Breast epithelium (tissue), 4 donors: ENCODE measurements at regions not wholly inside any gene's neighbourhood (a gene's known extent, or its start where the extent isn't known, plus 50 kb on each side); places are given as distances from the start of the nearest gene placed in this dataset.

Experiments
- DNase-seq, 2 donors: peaks; one replicate each; pipeline ENCODE4 v3.0.0-alpha.2; 2019; ENCODE audit warnings: low spot score in 2 of 2
- H3K27ac ChIP-seq, 2 donors: fragments of 200-600 bp; sonication (generic) in 1 of 2; one replicate each; pipeline ENCODE4 v1.5.1; 2016 to 2019; ENCODE audit warnings: mild to moderate bottlenecking in 1 of 2
- H3K27me3 ChIP-seq, 2 donors: fragments of 200-600 bp; sonication (generic) in 1 of 2; one replicate each; pipeline versions ENCODE4 v1.5.1 to v1.6.0; 2017 to 2019; ENCODE audit warnings: control low read depth in 1 of 2, mild to moderate bottlenecking in 1 of 2
- H3K36me3 ChIP-seq: fragments of 200-600 bp; one replicate; pipeline ENCODE4 v1.5.1; 2019
- H3K4me1 ChIP-seq, 2 donors: fragments of 200-600 bp; sonication (generic); one replicate each; pipeline ENCODE4 v1.5.1; 2016 to 2019; ENCODE audit warnings: control low read depth in 1 of 2
- H3K4me3 ChIP-seq, 3 donors: fragments of 200-600 bp; sonication (generic); 1 replicate in 2 of 3; 2 replicates in 1 of 3; pipeline ENCODE4 v1.5.1; 2016 to 2019; ENCODE audit warnings: mild to moderate bottlenecking in 3 of 3, moderate library complexity in 2 of 3
- H3K9me3 ChIP-seq, 2 donors: fragments of 200-600 bp; sonication (generic) in 1 of 2; one replicate each; pipeline ENCODE4 v1.5.1; 2016 to 2019; ENCODE audit warnings: control low read depth in 1 of 2
- CTCF ChIP-seq, 3 donors: fragments of 450-650 bp; IDR thresholded peaks; one replicate each; pipeline ENCODE4 v1.5.1; 2016 to 2017; ENCODE audit warnings: antibody characterized with exemption in 3 of 3, mild to moderate bottlenecking in 3 of 3, moderate library complexity in 3 of 3
- POLR2A ChIP-seq: fragments of 450-650 bp; IDR thresholded peaks from one replicate; pipeline ENCODE4 v1.6.1; 2016; ENCODE audit warnings: antibody characterized with exemption, mild to moderate bottlenecking, moderate library complexity
- POLR2AphosphoS5 ChIP-seq, 3 donors: sonication (generic); formaldehyde crosslinking; IDR thresholded peaks; one replicate each; pipeline ENCODE4 v1.6.1; 2017; ENCODE audit warnings: antibody characterized with exemption in 3 of 3
- intact Hi-C: fragments of 100-400 bp; cut with DNase I; formaldehyde crosslinking; loops from one replicate; pipeline ENCODE4 v1.15.1; 2023; ENCODE audit warnings: low total_unique reads

- H3K27me3 ChIP-seq: no peaks in the 10 kb centered on the region
- no peak for DNase-seq
- H3K9me3 ChIP-seq: no peaks in the 10 kb centered on the region
- H3K27ac ChIP-seq: no peak overlapping the region
- H3K4me1 ChIP-seq: no peaks in the 10 kb centered on the region
- intact Hi-C loops: no loop called here
- H3K36me3 ChIP-seq: no peaks in the 10 kb centered on the region
- H3K4me3 ChIP-seq: no peak overlapping the region
- TF ChIP-seq CTCF (IDR thresholded peaks at IDR 0.05) (no peak), POLR2A (no peak), POLR2AphosphoS5 (IDR thresholded peaks at IDR 0.05) (no peak)
Measured at GRCh38 chr10:109374215-109374614, 549.1 kb downstream of the XPNPEP1 start.

- TF ChIP-seq POLR2A: no peak
- TF ChIP-seq POLR2AphosphoS5 (IDR thresholded peaks at IDR 0.05): no peak
- TF ChIP-seq CTCF (IDR thresholded peaks at IDR 0.05): no peak
- intact Hi-C loops: no loop called here
- H3K9me3 ChIP-seq: no peaks in the 10 kb centered on the region
- no peaks in the 10 kb centered on the region for H3K36me3 ChIP-seq
- DNase-seq: no peak
- H3K4me1 ChIP-seq: no peaks in the 10 kb centered on the region
- no peak overlapping the region for H3K27ac ChIP-seq
- H3K27me3 ChIP-seq: no peaks in the 10 kb centered on the region
- H3K4me3 ChIP-seq: no peak overlapping the region
Measured at GRCh38 chr10:109359316-109359715, 564.0 kb downstream of the XPNPEP1 start.

DNA sequence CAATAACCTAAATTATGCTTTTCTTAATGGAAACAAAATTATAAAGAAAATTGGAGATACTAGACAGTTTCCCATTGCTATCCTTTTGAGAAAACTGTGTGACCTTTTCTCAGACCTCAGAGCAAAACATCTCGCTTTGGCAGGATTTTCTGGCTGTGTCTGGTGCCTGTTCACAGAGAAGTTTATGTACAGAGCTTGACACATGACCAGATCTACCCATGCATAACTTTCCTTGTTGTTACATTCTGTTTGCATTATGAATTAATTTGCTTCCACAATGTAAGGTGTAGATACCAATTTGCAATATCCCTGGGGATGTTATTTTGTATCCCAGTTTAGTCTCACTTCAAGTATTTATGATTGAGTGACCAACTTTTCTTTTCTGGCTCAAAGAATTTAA lies 565.0 kb downstream of the XPNPEP1 start:
- Histone ChIP-seq H3K4me1 (no peaks in the 10 kb centered on the region), H3K4me3 (no peak overlapping the region), H3K27ac (no peak overlapping the region), H3K9me3 (no peaks in the 10 kb centered on the region), H3K27me3 (no peaks in the 10 kb centered on the region), H3K36me3 (no peaks in the 10 kb centered on the region)
- no peak for TF ChIP-seq CTCF (IDR thresholded peaks at IDR 0.05)
- no peak for TF ChIP-seq POLR2A
- no peak for DNase-seq
- intact Hi-C loops: no loop called here

- H3K36me3 ChIP-seq: no peaks in the 10 kb centered on the region
- no peak overlapping the region for H3K4me3 ChIP-seq
- peaks cover 0 to 14% of the 10 kb centered on the region in 2 donors for H3K9me3 ChIP-seq
- no peak overlapping the region for H3K27ac ChIP-seq
- TF ChIP-seq POLR2AphosphoS5 (IDR thresholded peaks at IDR 0.05) (no peak), CTCF (IDR thresholded peaks at IDR 0.05) (no peak)
- no peaks in the 10 kb centered on the region for H3K4me1 ChIP-seq
- DNase-seq: no peak
- H3K27me3 ChIP-seq: no peaks in the 10 kb centered on the region
- intact Hi-C loops: no loop called here
Measured at GRCh38 chr10:109348324-109348723, 575.0 kb downstream of the XPNPEP1 start.

DNA sequence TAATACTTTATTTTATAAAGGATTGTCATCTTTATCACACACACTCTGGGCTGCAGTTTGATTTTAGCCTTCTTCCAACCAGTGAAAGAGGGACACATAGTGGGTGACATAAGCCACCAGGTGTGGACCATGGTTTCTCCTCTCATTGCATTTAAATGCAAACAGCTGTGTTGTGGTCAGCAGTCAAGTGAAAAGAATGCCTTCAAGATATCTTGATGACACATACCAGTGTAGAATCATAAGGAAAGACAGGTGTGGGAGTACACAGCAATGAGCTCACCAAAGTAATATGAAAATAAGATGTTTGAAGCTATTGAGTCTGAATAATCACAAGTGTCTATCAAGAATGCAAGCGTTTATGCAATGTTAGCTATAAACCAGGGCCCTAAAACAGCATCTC lies 580.0 kb downstream of the XPNPEP1 start:
- intact Hi-C loops: no loop called here
- Histone ChIP-seq H3K36me3 (no peaks in the 10 kb centered on the region), H3K27ac (no peak overlapping the region), H3K4me1 (no peaks in the 10 kb centered on the region), H3K27me3 (no peaks in the 10 kb centered on the region), H3K9me3 (no peaks in the 10 kb centered on the region), H3K4me3 (no peak overlapping the region)
- TF ChIP-seq POLR2AphosphoS5 (IDR thresholded peaks at IDR 0.05) (no peak), CTCF (IDR thresholded peaks at IDR 0.05) (no peak), POLR2A (no peak)
- DNase-seq: no peak
